Endothelial cell of umbilical vein (primary cell): ENCODE measurements at regions not wholly inside any gene's neighbourhood (a gene's known extent, or its start where the extent isn't known, plus 50 kb on each side); places are given as distances from the start of the nearest gene placed in this dataset.

Experiments used
- BruUV-seq: library from RNA; stranded (reverse); fragments of 400-500 nt; replicated peaks from 2 replicates; lab custom pipeline; 2021; lab: Mats Ljungman, UMichigan
- CTCF ChIA-PET: fragments of 300-600, 350-600 bp; sonication (Branson Sonifier 250); formaldehyde crosslinking; loops from one replicate; lab custom pipeline; 2021; ENCODE audit warnings: antibody characterized with exemption, inconsistent platforms; lab: Charles Lee
- POLR2A ChIA-PET: fragments of 300-600, 350-600 bp; sonication (Branson Sonifier 250); formaldehyde crosslinking; loops from one replicate; lab custom pipeline; 2021; ENCODE audit warnings: antibody characterized with exemption, inconsistent platforms; lab: Charles Lee
- DNase-seq: peaks from one replicate; pipeline ENCODE4 v3.0.0-alpha.2; 2011; ENCODE audit warnings: low read depth, low spot score
- FAIRE-seq: peaks from 2 replicates; lab custom pipeline; 2011; peaks lifted over from hg19 to GRCh38; lab: Jason Lieb, UNC
- H2AFZ ChIP-seq: 2 replicates; pipeline ENCODE4 v1.6.0; 2012; ENCODE audit warnings: low read depth, low read length, control low read depth, inconsistent platforms
- H3K27ac ChIP-seq: 2 replicates; pipeline ENCODE4 v1.5.1; 2011; ENCODE audit warnings: low read depth, mild to moderate bottlenecking, control low read depth, low read length, moderate library complexity; ENCODE audit not compliant: insufficient read depth
- H3K27me3 ChIP-seq, 2 experiments: 2 replicates each; pipeline versions ENCODE4 v1.6.0 to v1.6.1; 2011; ENCODE audit warnings: low read length in 2 of 2, mixed read lengths in 1 of 2; ENCODE audit not compliant: control insufficient read depth in 2 of 2, insufficient read depth in 2 of 2
- H3K36me3 ChIP-seq, 2 experiments: 2 replicates in 1 of 2; 3 replicates in 1 of 2; pipeline ENCODE4 v1.5.1; 2011; ENCODE audit warnings: low read length in 2 of 2, mild to moderate bottlenecking in 1 of 2, moderate library complexity in 1 of 2; ENCODE audit not compliant: control insufficient read depth in 2 of 2, insufficient read depth in 2 of 2; ENCODE audit errors: extremely low read depth in 1 of 2
- H3K4me1 ChIP-seq: 3 replicates; pipeline ENCODE4 v1.5.1; 2011; ENCODE audit warnings: mild to moderate bottlenecking, low read length; ENCODE audit not compliant: control insufficient read depth, insufficient read depth; ENCODE audit errors: extremely low read depth
- H3K4me2 ChIP-seq: 2 replicates; pipeline ENCODE4 v1.6.1; 2011; ENCODE audit warnings: low read length, control low read depth, mixed read lengths; ENCODE audit not compliant: insufficient read depth
- H3K4me3 ChIP-seq, 3 experiments: fragments of 200-600 bp in 1 of 3; sonication (generic), shearing (Covaris generic) in 1 of 3; replicated peaks in 1 of 3; 2 replicates each; pipeline ENCODE4 v1.5.1; 2011 to 2016; ENCODE audit warnings: control low read depth in 3 of 3, low read length in 3 of 3, mild to moderate bottlenecking in 2 of 3, inconsistent platforms in 1 of 3, low read depth in 1 of 3, moderate library complexity in 1 of 3; ENCODE audit not compliant: insufficient read depth in 1 of 3
- H3K79me2 ChIP-seq: 2 replicates; pipeline ENCODE4 v1.6.0; 2012; ENCODE audit warnings: low read length, inconsistent platforms; ENCODE audit not compliant: control insufficient read depth, insufficient read depth
- H3K9ac ChIP-seq: replicated peaks from 2 replicates; pipeline ENCODE3; 2011; ENCODE audit warnings: low read length, control low read depth; ENCODE audit not compliant: insufficient read depth; ENCODE audit errors: extremely low read depth
- H3K9me1 ChIP-seq: replicated peaks from 3 replicates; pipeline ENCODE4 v1.6.0; 2011; ENCODE audit warnings: mild to moderate bottlenecking, low read length; ENCODE audit not compliant: control insufficient read depth, insufficient read depth; ENCODE audit errors: extremely low read depth
- H3K9me3 ChIP-seq: replicated peaks from 2 replicates; pipeline ENCODE4 v1.5.1; 2012; ENCODE audit warnings: low read length, inconsistent platforms; ENCODE audit not compliant: control insufficient read depth, insufficient read depth
- H4K20me1 ChIP-seq: replicated peaks from 2 replicates; pipeline ENCODE3; 2011; ENCODE audit warnings: mild to moderate bottlenecking, low read length; ENCODE audit not compliant: control insufficient read depth, insufficient read depth; ENCODE audit errors: extremely low read depth
- EZH2 ChIP-seq: IDR thresholded peaks from 2 replicates; pipeline ENCODE4 v1.6.1; 2012; ENCODE audit warnings: borderline replicate concordance, low read depth, mild to moderate bottlenecking, moderate library complexity, low read length, inconsistent platforms; ENCODE audit not compliant: severe bottlenecking
- FOS ChIP-seq: IDR thresholded peaks from 2 replicates; pipeline ENCODE4 v1.6.1; 2011; ENCODE audit warnings: mild to moderate bottlenecking, low read length, moderate library complexity, borderline replicate concordance; ENCODE audit not compliant: insufficient read depth
- GATA2 ChIP-seq: IDR thresholded peaks from 2 replicates; pipeline ENCODE4 v1.7.0; 2011; ENCODE audit warnings: low read depth, mild to moderate bottlenecking, moderate library complexity, mixed read lengths, low read length; ENCODE audit not compliant: insufficient read length, insufficient read depth
- JUN ChIP-seq: IDR thresholded peaks from 2 replicates; pipeline ENCODE4 v1.6.1; 2011; ENCODE audit warnings: borderline replicate concordance, low read depth; ENCODE audit not compliant: insufficient read length, insufficient read depth
- MYC ChIP-seq: IDR thresholded peaks from one replicate; pipeline ENCODE4 v1.6.1; 2011; ENCODE audit warnings: mild to moderate bottlenecking, low read depth, low read length
- POLR2A ChIP-seq: IDR thresholded peaks from 2 replicates; pipeline ENCODE4 v1.6.1; 2012; ENCODE audit warnings: low read depth, mild to moderate bottlenecking, control low read depth, low read length
- POLR2AphosphoS5 ChIP-seq: IDR thresholded peaks from 2 replicates; pipeline ENCODE4 v1.6.1; 2012; ENCODE audit warnings: low read depth, mild to moderate bottlenecking, control low read depth, low read length, moderate library complexity; ENCODE audit not compliant: insufficient read depth
- dilution Hi-C: fragments of 300-500 bp; cut with MboI; formaldehyde crosslinking; loops from one replicate; pipeline ENCODE4 v1.15.0; 2019; ENCODE audit warnings: low sequenced_read_pairs; ENCODE audit not compliant: extremely low pct_ligation_motif_present
- intact Hi-C: fragments of 100-400 bp; cut with micrococcal nuclease; formaldehyde crosslinking; loops from one replicate; pipeline ENCODE4 v1.10.0; 2022
- TF ChIP-seq, protein P1 (sequence below), 2 donors: IDR thresholded peaks; 1 replicate in 1 of 2; 2 replicates in 1 of 2; pipeline ENCODE4 v1.5.1; 2011; ENCODE audit warnings: low read length in 2 of 2, mild to moderate bottlenecking in 2 of 2, moderate library complexity in 2 of 2, control low read depth in 1 of 2, inconsistent platforms in 1 of 2, low read depth in 1 of 2; ENCODE audit not compliant: insufficient read depth in 1 of 2; ENCODE audit errors: extremely low read depth in 1 of 2
- TF ChIP-seq, protein P2 (sequence below): IDR thresholded peaks from 2 replicates; pipeline ENCODE4 v1.6.1; 2011; ENCODE audit not compliant: insufficient read depth, insufficient read length

DNA sequence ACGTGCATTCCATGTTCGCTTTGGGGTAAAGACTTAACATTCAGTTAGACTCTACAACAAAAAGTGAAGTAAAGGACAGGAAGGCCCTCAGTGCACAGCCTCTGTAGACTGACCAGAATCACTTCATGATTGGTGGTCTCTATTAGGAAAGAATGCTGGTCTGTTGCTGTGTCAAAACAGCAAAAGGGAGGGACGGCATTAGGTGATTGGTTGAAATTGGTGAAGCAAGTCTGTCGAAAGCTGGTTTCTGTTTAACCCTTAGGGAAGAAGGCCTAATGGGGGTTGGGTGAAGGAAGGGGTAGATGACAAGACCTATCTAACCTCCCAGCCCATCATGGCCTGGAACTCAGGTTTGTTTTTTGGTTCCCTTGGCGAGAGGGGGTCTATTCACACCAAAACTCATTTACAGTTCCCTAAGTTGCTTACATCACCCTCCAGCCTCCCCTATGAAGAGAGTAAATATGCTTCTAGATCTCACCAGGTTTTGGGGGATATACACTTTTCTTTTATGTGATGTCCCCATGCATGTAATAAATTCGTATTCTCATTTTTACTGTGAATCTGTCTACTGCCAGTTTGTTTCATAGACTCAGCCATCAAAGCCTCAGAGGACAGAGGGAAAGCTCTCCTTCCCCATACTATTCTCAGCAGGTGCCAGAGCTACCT, 65.6 kb downstream of the TMEM17 start:
- H3K27ac ChIP-seq: no peak overlapping the region
- dilution Hi-C loops (no loop called here), intact Hi-C loops (no loop called here)
- H3K9ac ChIP-seq: no peak overlapping the region
- no peak overlapping the region for H3K4me2 ChIP-seq
- peaks cover 10 to 15% of the 10 kb centered on the region in 2 experiments for H3K27me3 ChIP-seq
- no peak overlapping the region for H3K4me3 ChIP-seq
- no peaks in the 10 kb centered on the region for H3K9me3 ChIP-seq
- H3K9me1 ChIP-seq: no peaks in the 10 kb centered on the region
- ChIA-PET CTCF (no interaction called here), POLR2A (no interaction called here)
- no TSS peak for BruUV-seq
- H3K4me1 ChIP-seq: no peaks in the 10 kb centered on the region
- no peaks in the 10 kb centered on the region for H3K79me2 ChIP-seq
- H4K20me1 ChIP-seq: no peaks in the 10 kb centered on the region
- FAIRE-seq: no peak
- no peaks in the 10 kb centered on the region for H3K36me3 ChIP-seq
- no peak for DNase-seq
- TF ChIP-seq, protein P1, sequence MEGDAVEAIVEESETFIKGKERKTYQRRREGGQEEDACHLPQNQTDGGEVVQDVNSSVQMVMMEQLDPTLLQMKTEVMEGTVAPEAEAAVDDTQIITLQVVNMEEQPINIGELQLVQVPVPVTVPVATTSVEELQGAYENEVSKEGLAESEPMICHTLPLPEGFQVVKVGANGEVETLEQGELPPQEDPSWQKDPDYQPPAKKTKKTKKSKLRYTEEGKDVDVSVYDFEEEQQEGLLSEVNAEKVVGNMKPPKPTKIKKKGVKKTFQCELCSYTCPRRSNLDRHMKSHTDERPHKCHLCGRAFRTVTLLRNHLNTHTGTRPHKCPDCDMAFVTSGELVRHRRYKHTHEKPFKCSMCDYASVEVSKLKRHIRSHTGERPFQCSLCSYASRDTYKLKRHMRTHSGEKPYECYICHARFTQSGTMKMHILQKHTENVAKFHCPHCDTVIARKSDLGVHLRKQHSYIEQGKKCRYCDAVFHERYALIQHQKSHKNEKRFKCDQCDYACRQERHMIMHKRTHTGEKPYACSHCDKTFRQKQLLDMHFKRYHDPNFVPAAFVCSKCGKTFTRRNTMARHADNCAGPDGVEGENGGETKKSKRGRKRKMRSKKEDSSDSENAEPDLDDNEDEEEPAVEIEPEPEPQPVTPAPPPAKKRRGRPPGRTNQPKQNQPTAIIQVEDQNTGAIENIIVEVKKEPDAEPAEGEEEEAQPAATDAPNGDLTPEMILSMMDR (IDR thresholded peaks at IDR 0.05; ENCODE audit: extremely low read depth in 1 of 2, insufficient read depth in 1 of 2, low read depth in 1 of 2, low read length in 2 of 2): no peak
- TF ChIP-seq GATA2: no peak
- no peak for TF ChIP-seq POLR2A
- TF ChIP-seq EZH2: no peak
- no peak for TF ChIP-seq JUN
- no peak for TF ChIP-seq MYC
- TF ChIP-seq, protein P2, sequence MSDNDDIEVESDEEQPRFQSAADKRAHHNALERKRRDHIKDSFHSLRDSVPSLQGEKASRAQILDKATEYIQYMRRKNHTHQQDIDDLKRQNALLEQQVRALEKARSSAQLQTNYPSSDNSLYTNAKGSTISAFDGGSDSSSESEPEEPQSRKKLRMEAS: no peak
- no peak for TF ChIP-seq POLR2AphosphoS5
- TF ChIP-seq FOS: no peak
- H2AFZ ChIP-seq: no peak overlapping the region
